GM19372 (cell line): ENCODE measurements at regions not wholly inside any gene's neighbourhood (a gene's known extent, or its start where the extent isn't known, plus 50 kb on each side); places are given as distances from the start of the nearest gene placed in this dataset.

ENCODE experiments used
- ATAC-seq: cut with Tn5 transposase; IDR thresholded peaks from one replicate; pipeline ENCODE4 v1.9.1; 2021; ENCODE audit warnings: mild to moderate bottlenecking, low read depth, moderate library complexity; ENCODE audit not compliant: unreplicated experiment

DNA sequence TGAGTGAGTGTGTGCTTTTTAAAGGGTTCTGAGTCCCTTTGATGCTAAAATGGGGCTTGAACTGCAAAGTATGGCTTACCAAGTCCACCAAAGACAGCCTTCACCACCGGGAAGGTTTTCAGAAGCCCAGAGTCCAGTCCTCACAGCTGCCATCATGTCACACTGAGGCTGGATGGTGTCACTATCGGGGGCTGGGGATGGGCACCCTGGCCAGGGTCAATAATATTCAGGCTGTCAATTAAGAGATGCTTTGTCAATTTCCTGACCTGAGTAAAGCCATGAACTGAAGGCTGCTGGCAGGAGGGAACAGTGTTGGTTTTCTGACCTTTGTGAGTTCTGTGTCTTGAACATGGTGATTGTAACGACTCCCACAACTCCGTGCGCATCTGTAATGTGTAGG is 373.0 kb upstream of the B3GAT1 start:
- no peak for ATAC-seq

GRCh38 chr11:134784568-134784967 is 372.5 kb upstream of the B3GAT1 start:
- ATAC-seq = no peak

DNA sequence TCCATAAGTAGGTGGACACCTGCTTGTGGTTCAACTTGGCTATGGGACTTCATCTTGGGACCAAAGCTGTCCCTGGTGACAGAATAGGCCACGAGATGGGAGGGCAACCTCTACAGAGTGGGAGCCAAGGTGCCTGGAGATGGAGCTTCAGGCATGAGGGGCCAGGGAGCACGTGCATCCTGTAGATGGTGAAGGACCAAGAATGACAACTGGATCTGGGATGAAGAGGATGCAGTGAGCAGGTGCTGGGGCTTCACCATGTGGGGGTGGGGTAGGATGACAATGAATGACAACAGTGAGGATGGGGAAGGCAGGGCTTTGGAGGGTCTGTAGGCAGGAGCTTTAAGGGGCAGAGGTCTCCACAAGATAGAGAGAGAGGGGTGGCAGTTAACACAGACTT is 372.0 kb upstream of the B3GAT1 start:
- ATAC-seq = no peak

- no peak for ATAC-seq
These were observed 371.2 kb upstream of the B3GAT1 start for GRCh38 chr11:134783234-134783633.

DNA sequence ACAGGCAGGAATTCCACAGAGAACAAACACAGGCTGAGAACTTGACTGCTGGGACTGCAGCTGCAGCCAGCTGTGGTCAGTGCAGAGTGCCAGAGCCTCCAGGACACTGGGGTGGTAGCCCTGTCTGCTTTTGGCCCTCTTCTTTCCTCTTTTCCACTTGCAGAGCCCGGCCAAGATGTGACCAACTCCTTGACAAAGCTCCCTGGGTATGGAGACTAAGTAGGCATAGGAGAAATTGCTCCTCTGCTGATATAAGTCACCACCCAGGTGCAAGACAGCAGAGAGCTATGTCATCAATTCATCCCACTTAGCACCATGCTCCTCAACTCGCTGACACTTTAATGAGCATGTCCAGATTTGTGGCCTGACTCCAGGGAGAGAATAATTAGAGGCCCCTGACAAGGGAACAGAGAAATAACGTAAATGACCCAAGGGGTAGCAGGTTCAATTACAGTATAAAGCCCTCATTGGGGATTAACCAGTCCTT is 369.4 kb upstream of the B3GAT1 start:
- no peak for ATAC-seq

- no peak for ATAC-seq
These were observed 368.6 kb upstream of the B3GAT1 start for GRCh38 chr11:134780486-134781147.

DNA sequence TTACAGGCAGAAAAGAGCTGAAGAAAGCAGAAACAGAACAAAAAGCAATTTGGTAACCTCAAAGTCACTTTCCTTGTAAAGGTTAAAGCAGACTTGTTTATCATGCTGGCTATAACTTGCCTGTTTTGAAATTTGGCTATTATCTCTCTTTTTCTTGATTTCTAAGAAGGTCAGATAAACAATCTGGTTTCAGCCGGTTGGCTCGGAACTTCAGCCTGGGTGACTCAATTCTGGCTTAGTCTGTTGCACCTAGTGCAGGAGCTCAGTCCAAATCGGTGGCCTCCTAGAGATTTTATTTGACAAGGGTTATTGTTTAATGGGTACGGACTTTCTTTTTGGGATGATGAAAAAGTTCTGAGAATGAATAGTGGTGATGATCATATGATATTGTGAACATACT is 367.1 kb upstream of the B3GAT1 start:
- no peak for ATAC-seq

DNA sequence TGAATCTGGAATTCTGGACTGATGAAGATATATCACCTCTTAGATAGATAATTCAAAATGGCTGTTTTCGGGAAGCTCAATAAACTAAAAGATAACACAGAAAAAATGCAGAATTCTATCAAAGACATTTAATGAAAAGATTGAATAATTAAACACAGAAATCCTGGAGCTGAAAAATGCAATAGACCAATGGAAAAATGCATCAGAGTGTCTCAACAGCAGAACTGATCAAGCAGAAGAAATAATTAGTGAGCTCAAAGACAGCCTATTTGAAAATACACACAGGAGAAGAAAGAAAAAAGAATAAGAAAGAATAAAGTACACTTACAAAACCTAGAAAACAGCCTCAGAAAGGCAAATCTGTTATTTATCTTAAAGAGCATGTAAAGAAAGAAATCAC is 356.4 kb upstream of the B3GAT1 start:
- ATAC-seq = no peak

- no peak for ATAC-seq
These were observed 353.5 kb upstream of the B3GAT1 start for GRCh38 chr11:134765565-134765964.

DNA sequence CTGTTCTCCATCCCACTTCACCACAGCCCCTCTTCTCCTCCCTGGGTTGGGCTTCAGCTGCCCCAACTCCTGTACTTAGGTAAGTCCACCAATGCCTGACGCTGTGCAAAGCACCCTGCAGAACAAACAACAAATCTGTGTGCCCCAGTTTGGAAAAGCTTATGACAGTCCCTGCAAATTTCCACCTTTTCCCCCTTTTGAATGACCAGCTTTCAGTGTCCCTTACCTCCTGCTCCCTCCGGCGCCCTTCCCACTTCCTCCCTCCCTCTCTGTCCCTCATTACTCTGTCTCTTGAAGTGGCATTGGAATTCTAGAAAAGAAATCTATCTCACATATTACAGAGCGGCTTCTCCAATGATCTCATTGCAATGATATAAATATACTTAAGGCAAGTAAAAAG is 352.9 kb upstream of the B3GAT1 start:
- no peak for ATAC-seq

DNA sequence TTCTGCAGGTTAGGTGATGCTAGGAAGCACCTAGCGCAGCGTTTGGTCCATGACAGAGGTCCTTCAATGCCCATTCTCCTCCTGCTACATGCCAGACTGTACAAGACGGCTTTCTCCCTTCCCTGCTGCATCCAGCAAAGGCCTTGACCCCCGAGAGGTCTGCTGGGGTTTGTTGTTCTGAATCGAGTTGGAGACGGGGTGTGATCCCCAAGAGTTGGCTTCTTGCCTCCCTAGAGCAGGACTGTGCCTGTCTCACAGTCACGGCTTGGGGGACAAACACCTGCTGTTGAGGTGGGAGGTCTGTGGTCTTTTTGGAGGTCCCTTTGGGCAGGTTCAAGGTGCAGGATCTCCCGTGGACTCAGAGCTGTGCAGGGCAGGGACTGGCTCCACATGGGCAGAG is 352.3 kb upstream of the B3GAT1 start:
- ATAC-seq = no peak

DNA sequence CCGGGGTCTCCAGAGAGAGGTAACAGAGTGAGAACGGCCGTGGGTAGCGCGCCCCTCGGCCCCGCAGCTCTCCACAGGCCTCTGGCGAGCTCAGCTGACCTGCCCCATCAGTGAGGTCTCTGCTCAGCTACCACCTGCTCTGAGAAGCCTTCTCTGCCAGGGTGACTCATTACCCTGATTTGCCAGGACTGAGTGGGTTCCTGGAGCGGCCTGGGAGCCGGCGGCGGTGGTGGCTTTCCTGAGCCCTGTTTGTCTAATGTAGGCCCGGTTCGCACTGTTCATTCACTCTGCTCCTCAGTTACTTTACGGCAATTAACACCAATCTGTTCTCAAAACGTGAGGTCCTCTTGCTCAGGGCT is 351.0 kb upstream of the B3GAT1 start:
- ATAC-seq = no peak

GRCh38 chr11:134762248-134763029 is 350.4 kb upstream of the B3GAT1 start:
- ATAC-seq = no peak

GRCh38 chr11:134761926-134762247 is 349.8 kb upstream of the B3GAT1 start:
- ATAC-seq = no peak

- ATAC-seq = no peak
These were observed 349.3 kb upstream of the B3GAT1 start for GRCh38 chr11:134761386-134761785.

DNA sequence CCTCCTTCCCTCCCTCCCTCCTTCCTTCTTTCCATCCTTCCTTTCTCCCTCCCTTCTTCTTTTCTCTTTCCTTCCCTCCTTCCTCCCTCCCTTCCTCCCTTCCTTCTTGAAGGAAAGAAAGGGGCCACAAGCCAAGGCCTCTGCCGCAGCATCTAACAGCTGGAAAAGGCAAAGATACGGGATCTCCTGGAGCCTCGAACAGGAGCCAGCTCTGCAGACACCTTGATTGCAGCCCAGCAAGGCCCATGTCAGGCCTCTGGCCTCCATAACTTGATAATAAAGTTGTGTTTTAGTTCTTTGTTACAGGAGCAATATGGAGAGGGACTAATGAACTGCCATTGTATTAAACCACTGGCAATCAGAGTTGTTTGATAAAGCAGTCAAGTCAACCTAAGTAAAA is 348.9 kb upstream of the B3GAT1 start:
- ATAC-seq = no peak

DNA sequence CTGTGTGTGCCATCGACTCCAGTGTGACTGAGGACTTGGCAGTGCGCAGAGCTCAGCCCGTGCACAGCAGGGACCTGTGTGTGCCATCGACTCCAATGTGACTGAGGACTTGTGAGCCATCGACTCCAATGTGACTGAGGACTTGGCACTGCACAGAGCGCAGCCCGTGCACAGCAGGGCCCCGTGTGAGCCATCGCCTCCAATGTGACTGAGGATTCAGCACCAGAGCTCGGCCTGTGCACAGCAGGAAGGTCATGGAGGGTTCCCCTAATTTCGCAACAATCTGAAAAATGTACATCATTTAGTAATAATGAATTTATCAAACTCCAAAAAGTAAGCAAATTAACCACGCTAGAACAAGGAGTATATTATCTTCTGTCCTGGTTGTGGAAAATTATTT is 348.3 kb upstream of the B3GAT1 start:
- ATAC-seq = no peak

DNA sequence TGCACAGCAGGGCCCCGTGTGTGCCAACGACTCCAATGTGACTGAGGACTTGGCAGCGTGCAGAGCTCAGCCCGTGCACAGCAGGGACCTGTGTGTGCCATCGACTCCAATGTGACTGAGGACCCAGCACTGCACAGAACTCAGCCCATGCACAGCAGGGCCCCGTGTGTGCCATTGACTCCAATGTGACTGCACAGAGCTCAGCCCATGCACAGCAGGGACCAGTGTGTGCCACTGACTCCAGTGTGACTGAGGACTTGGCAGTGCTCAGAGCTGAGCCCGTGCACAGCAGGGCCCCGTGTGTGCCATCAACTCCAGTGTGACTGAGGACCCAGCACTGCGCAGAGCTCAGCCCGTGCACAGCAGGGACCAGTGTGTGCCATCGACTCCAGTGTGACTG is 347.8 kb upstream of the B3GAT1 start:
- no peak for ATAC-seq

DNA sequence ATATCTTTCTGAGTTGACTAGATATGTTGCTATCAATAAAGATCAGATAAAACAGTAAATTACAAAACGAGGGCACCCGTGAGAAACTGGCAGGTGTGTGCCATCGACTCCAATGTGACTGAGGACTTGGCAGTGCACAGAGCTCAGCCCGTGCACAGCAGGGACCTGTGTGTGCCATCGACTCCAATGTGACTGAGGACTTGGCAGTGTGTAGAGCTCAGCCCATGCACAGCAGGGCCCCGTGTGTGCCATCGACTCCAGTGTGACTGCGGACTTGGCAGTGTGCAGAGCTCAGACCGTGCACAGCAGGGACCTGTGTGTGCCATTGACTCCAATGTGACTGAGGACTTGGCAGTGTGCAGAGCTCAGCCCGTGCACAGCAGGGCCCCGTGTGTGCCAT is 347.2 kb upstream of the B3GAT1 start:
- ATAC-seq = no peak

DNA sequence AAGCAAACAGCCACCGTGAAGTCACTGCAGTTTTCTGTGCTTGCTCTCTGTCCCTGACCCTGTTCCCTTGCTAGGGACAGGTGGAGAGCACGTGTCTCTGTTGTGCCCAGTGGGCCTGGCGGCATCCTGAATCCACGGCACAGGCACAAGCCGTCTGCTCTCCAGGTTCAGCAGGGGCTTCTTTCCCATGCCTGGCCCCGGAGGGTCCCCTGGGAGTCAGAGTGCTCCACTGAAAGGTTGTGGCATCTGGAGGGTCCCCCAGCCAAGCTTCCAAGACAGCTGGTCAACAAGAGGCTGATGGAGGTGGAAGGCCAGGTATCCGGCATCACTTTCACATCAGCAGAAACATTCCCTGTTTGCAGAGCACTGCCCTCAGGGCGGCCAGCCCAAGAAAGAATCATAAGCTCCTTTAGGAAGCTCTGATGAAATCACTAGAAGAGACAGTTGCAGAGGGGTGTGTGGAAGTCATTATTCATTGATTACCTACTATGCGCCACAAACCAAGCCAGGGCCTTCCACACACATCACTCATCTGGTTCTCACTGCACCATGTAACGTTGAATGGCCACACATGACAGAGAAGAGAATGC is 346.4 kb upstream of the B3GAT1 start:
- ATAC-seq = no peak

DNA sequence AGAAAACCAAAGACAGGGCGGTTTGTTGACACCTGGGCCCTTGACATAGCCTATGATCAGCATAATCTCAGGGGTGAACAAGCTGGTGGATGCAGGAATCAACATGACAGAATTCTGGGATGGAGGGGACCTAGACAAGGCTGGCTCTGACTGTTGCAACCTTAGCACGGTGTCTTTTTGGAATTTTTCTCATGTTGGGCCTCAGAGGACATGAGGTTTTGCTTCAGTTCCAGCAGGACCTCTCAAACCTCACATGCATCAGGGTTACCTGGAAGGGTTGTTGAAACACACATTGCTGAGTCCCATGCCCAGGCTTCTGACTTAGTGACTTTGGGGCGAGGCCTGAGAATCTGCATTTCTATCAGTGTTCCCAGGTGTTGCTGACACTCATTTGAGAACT is 345.6 kb upstream of the B3GAT1 start:
- ATAC-seq = no peak
